Right lobe of liver (tissue), 6 donors: ENCODE measurements at regions not wholly inside any gene's neighbourhood (a gene's known extent, or its start where the extent isn't known, plus 50 kb on each side); places are given as distances from the start of the nearest gene placed in this dataset.
"Not testable (repeated sequence)": the region's sequence is repeated elsewhere in the genome, so short reads cannot be mapped to it uniquely, and the experiment has no call there.

Source experiments
- ATAC-seq, 4 donors: fragments of 200-7000 bp; cut with Tn5 transposase; one replicate each; pipeline ENCODE4 v1.9.1; 2020; ENCODE audit warnings: mild to moderate bottlenecking in 4 of 4, moderate library complexity in 4 of 4
- DNase-seq, 3 donors: peaks; one replicate each; pipeline ENCODE4 v3.0.0-alpha.2; 2020
- H3K27ac ChIP-seq, 3 donors: fragments of 200-600 bp; one replicate each; pipeline ENCODE4 v1.8.0; 2022
- H3K27me3 ChIP-seq, 2 donors: fragments of 200-600 bp; one replicate each; pipeline ENCODE4 v1.8.0; 2022
- H3K36me3 ChIP-seq, 4 donors: fragments of 200-600 bp; sonication (generic) in 1 of 4; one replicate each; pipeline versions ENCODE4 v1.5.1 to v1.8.0; 2017 to 2022; ENCODE audit warnings: control low read depth in 1 of 4
- H3K4me1 ChIP-seq, 4 donors: fragments of 200-600 bp; sonication (generic) in 1 of 4; one replicate each; pipeline versions ENCODE4 v1.5.1 to v1.8.0; 2017 to 2022; ENCODE audit warnings: control low read depth in 1 of 4
- H3K4me3 ChIP-seq, 3 donors: fragments of 200-600 bp; one replicate each; pipeline ENCODE4 v1.8.0; 2022
- H3K9me3 ChIP-seq, 4 donors: fragments of 200-600 bp; sonication (generic) in 1 of 4; one replicate each; pipeline versions ENCODE4 v1.5.1 to v1.8.0; 2017 to 2022; ENCODE audit warnings: control low read depth in 1 of 4
- POLR2A ChIP-seq: fragments of 450-650 bp; IDR thresholded peaks from one replicate; pipeline ENCODE4 v1.6.1; 2017; ENCODE audit warnings: antibody characterized with exemption, mild to moderate bottlenecking
- WGBS: methylation state at CpG from one replicate; pipeline ENCODE4 v1.1.6; 2018; ENCODE audit warnings: low coverage, low lambda C conversion rate; ENCODE audit not compliant: insufficient coverage; ENCODE audit errors: missing lambda C conversion rate; 5-methylcytosine and 5-hydroxymethylcytosine counted together
- intact Hi-C, 2 donors: fragments of 100-400 bp; cut with DNase I; formaldehyde crosslinking; loops; one replicate each; pipeline versions ENCODE4 v1.11.2 to v1.14.1; 2022
- TF ChIP-seq, protein P1 (sequence below), 4 donors: fragments of 200-600 bp in 3 of 4; fragments of 450-650 bp in 1 of 4; IDR thresholded peaks; one replicate each; pipeline versions ENCODE4 v1.5.1 to v1.8.0; 2016 to 2022; ENCODE audit warnings: antibody characterized with exemption in 4 of 4, mild to moderate bottlenecking in 2 of 4
- donor health status: DM: no; HTN: yes; CAD: no.
- donor health status: DM: no; HTN: no; CAD: no.
- donor health status: DM: no; HTN: no; CAD: no.
- donor health status: DM: no; HTN: yes; CAD: no.
- donor health status: DM: no; HTN: yes; CAD: no.

DNA sequence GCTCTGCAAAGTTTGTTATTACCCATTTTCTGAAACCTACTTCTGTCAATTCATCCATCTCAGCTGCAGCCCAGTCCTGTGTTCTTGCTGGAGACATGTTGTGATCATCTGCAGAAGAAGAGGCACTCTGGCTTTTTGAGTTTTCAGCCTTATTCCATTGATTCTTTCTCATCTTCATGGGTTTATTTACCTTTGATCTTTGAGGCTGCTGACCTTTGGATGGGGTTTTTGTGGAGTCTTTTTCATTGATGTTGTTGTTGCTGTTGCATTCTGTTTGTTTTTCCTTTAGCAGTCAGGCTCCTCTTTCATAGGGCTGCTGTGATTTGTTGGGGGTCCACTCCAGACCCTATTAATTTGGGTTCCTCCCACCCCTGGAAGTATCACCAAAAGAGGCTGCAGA lies 164.3 kb downstream of the FCRL5 start:
- no peaks in the 10 kb centered on the region for H3K4me1 ChIP-seq
- no peaks in the 10 kb centered on the region for H3K36me3 ChIP-seq
- H3K27ac ChIP-seq, result no peak overlapping the region
- intact Hi-C loops, result no loop called here
- H3K9me3 ChIP-seq, result no peaks in the 10 kb centered on the region
- no peak overlapping the region for H3K4me3 ChIP-seq
- H3K27me3 ChIP-seq, result no peaks in the 10 kb centered on the region
- ATAC-seq (peak in 1 of 4 donors; percentile 21), DNase-seq (no peak)
- TF ChIP-seq, protein P1, sequence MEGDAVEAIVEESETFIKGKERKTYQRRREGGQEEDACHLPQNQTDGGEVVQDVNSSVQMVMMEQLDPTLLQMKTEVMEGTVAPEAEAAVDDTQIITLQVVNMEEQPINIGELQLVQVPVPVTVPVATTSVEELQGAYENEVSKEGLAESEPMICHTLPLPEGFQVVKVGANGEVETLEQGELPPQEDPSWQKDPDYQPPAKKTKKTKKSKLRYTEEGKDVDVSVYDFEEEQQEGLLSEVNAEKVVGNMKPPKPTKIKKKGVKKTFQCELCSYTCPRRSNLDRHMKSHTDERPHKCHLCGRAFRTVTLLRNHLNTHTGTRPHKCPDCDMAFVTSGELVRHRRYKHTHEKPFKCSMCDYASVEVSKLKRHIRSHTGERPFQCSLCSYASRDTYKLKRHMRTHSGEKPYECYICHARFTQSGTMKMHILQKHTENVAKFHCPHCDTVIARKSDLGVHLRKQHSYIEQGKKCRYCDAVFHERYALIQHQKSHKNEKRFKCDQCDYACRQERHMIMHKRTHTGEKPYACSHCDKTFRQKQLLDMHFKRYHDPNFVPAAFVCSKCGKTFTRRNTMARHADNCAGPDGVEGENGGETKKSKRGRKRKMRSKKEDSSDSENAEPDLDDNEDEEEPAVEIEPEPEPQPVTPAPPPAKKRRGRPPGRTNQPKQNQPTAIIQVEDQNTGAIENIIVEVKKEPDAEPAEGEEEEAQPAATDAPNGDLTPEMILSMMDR (IDR thresholded peaks at IDR 0.05), result no peak
- no peak for TF ChIP-seq POLR2A

DNA sequence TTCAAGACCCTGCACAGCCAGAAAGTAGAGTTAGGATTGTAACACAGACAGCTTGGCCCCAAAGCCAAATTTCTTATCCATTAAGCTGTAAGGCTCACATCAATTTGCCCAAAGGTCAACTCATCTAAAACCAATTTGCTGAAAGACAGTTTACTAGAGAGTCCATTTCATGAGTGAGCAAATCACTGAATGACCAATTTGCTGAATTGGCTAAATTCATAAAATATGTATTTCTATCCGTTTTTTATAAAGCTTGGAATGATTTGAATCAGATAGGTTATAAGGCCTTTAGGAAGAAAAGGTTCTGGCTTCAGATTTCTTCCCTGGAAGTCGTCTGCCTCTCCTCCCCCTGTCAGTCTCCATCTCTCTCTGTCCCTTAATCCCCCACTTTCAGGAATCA lies 168.1 kb downstream of the FCRL5 start:
- Histone ChIP-seq H3K36me3 (no peaks in the 10 kb centered on the region), H3K9me3 (no peaks in the 10 kb centered on the region), H3K4me1 (no peaks in the 10 kb centered on the region), H3K27me3 (no peaks in the 10 kb centered on the region), H3K27ac (no peak overlapping the region), H3K4me3 (no peak overlapping the region)
- intact Hi-C loops, result no loop called here
- ATAC-seq, result no peak
- 56% methylated on average over 2 of the region's 2 CpGs for WGBS
- no peak for DNase-seq
- TF ChIP-seq, protein P1 (IDR thresholded peaks at IDR 0.05), result no peak
- no peak for TF ChIP-seq POLR2A

DNA sequence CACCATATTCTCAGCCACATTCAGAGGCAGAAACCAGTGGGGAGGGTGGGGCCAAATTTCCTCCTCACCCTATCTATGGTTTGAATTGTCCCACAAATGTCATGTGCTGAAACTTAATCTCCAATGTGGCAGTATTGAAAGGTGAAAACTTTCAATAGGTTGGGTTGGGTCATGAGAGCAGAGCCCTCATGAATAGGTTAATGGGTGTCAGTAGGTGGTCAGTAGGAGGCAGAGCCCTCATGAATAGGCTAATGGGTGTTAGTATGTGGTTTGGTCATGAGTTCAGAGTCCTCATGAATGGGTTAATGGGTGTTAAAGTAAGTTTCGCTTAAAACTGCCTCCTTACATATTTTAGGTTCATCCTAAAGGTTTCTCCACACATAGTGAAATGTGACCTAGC lies 170.0 kb downstream of the FCRL5 start:
- H3K9me3 ChIP-seq, result no peaks in the 10 kb centered on the region
- intact Hi-C loops, result no loop called here
- TF ChIP-seq, protein P1 (IDR thresholded peaks at IDR 0.05), result no peak
- no peak for TF ChIP-seq POLR2A
- no peak for ATAC-seq
- no peaks in the 10 kb centered on the region for H3K36me3 ChIP-seq
- 67% methylated on average over 1 of the region's 1 CpG for WGBS
- H3K4me1 ChIP-seq, result no peaks in the 10 kb centered on the region
- H3K27me3 ChIP-seq, result no peaks in the 10 kb centered on the region
- H3K4me3 ChIP-seq, result no peak overlapping the region
- no peak for DNase-seq
- no peak overlapping the region for H3K27ac ChIP-seq

DNA sequence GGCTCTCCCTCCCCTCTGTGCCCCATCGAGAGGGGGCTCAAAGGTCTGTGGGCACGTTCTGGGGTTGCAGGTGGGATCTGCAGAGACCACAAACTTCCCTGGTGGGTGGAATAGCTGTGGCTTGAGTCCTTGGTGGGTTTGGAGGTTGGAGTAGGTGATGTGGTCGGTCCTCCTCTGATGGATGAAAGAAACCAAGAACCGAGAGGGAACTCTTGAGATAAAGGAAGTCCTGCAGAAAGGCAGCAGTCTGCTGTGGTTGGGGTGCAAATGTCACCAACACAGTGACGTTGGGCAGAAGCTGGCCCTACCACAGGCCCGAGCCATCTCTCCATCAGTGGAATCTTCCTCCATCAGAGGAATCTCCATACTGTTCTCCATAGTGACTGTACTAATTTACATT lies 171.8 kb downstream of the FCRL5 start:
- H3K4me1 ChIP-seq, result no peaks in the 10 kb centered on the region
- no peaks in the 10 kb centered on the region for H3K27me3 ChIP-seq
- DNase-seq (no peak), ATAC-seq (no peak)
- intact Hi-C loops, result no loop called here
- 11% methylated on average over 2 of the region's 6 CpGs for WGBS
- TF ChIP-seq, protein P1 (IDR thresholded peaks at IDR 0.05), result no peak
- no peak for TF ChIP-seq POLR2A
- no peaks in the 10 kb centered on the region for H3K36me3 ChIP-seq
- no peak overlapping the region for H3K27ac ChIP-seq
- H3K4me3 ChIP-seq, result no peak overlapping the region
- H3K9me3 ChIP-seq, result no peaks in the 10 kb centered on the region

DNA sequence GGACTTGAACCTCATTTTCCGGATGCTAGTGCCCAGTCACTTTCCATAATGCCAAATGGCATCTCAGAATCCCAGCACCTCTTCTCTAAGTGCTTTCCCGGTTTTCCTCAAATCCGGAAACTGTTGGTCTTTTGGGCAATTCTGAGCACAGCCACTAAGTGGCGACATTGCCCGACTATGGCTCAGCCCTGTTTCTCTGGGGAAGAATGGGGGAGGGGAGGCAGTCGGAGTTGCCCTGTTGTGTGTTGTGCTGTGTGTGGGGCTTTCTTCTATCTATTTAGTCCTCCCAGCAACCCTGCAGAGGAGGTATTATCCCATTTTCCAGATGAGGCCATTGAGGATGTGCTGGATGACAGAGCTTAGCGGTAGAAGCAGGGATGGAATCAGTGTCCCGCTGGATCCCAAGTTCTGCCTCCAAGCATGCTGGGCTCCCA lies 175.0 kb downstream of the FCRL5 start:
- not testable (repeated sequence) for H3K9me3 ChIP-seq, H3K27ac ChIP-seq, H3K4me3 ChIP-seq, H3K4me1 ChIP-seq, H3K27me3 ChIP-seq, H3K36me3 ChIP-seq
- DNase-seq, result peak in 1 of 3 donors; percentile 55
- WGBS, result 0% methylated on average over 5 of the region's 8 CpGs
- ATAC-seq, result peak; percentile 87 to 97 (median 92)
- TF ChIP-seq, protein P1 (IDR thresholded peaks at IDR 0.05), result peak; percentile 24 to 64 (median 54)
- intact Hi-C loops, result loop anchor here in 1 of 2 donors (5.0 kb wide), 1 partner anchor 115 kb away; no protein-coding TSS in a partner anchor
